Esophagus muscularis mucosa (tissue), 4 donors: ENCODE measurements at regions not wholly inside any gene's neighbourhood (a gene's known extent, or its start where the extent isn't known, plus 50 kb on each side); places are given as distances from the start of the nearest gene placed in this dataset.

ENCODE experiments used
- DNase-seq: peaks from one replicate; pipeline ENCODE4 v3.0.0-alpha.2; 2017; ENCODE audit errors: extremely low spot score
- H3K27ac ChIP-seq, 4 donors: fragments of 200-600 bp; sonication (generic); replicated peaks in 1 of 4; 1 replicate in 3 of 4; 2 replicates in 1 of 4; pipeline ENCODE4 v1.5.1; 2016 to 2019; ENCODE audit warnings: mild to moderate bottlenecking in 1 of 4
- H3K27me3 ChIP-seq, 4 donors: fragments of 200-600 bp; sonication (generic); one replicate each; pipeline versions ENCODE4 v1.5.1 to v1.6.0; 2016 to 2019
- H3K36me3 ChIP-seq, 4 donors: fragments of 200-600 bp; sonication (generic); one replicate each; pipeline ENCODE4 v1.5.1; 2016 to 2019
- H3K4me1 ChIP-seq, 4 donors: fragments of 200-600 bp; sonication (generic); one replicate each; pipeline ENCODE4 v1.5.1; 2016 to 2019
- H3K4me3 ChIP-seq, 4 donors: fragments of 200-600 bp; sonication (generic); 1 replicate in 2 of 4; 2 replicates in 2 of 4; pipeline ENCODE4 v1.5.1; 2016 to 2019; ENCODE audit warnings: mild to moderate bottlenecking in 4 of 4, moderate library complexity in 1 of 4
- H3K9me3 ChIP-seq, 4 donors: fragments of 200-600 bp; sonication (generic); 1 replicate in 3 of 4; 2 replicates in 1 of 4; pipeline ENCODE4 v1.5.1; 2016 to 2019
- EP300 ChIP-seq: sonication (generic); formaldehyde crosslinking; IDR thresholded peaks from one replicate; pipeline ENCODE4 v1.6.1; 2017; ENCODE audit warnings: antibody characterized with exemption
- POLR2A ChIP-seq: fragments of 450-650 bp; IDR thresholded peaks from one replicate; pipeline ENCODE4 v1.6.1; 2017; ENCODE audit warnings: antibody characterized with exemption, moderate library complexity, mild to moderate bottlenecking, low read depth
- POLR2AphosphoS5 ChIP-seq, 2 donors: sonication (generic); formaldehyde crosslinking; IDR thresholded peaks; one replicate each; pipeline ENCODE4 v1.6.1; 2017; ENCODE audit warnings: antibody characterized with exemption in 2 of 2
- WGBS: methylation state at CpG from one replicate; pipeline ENCODE4 v1.1.5; 2018; 5-methylcytosine and 5-hydroxymethylcytosine counted together
- intact Hi-C: fragments of 100-400 bp; cut with DNase I; formaldehyde crosslinking; loops from one replicate; pipeline ENCODE4 v1.15.1; 2023
- TF ChIP-seq, protein P1 (sequence below), 3 experiments: fragments of 200-600 bp in 2 of 3; fragments of 450-650 bp in 1 of 3; sonication (generic) in 2 of 3; IDR thresholded peaks; one replicate each; pipeline ENCODE4 v1.5.1; 2017 to 2019; ENCODE audit warnings: antibody characterized with exemption in 3 of 3, mild to moderate bottlenecking in 2 of 3, moderate library complexity in 1 of 3

DNA sequence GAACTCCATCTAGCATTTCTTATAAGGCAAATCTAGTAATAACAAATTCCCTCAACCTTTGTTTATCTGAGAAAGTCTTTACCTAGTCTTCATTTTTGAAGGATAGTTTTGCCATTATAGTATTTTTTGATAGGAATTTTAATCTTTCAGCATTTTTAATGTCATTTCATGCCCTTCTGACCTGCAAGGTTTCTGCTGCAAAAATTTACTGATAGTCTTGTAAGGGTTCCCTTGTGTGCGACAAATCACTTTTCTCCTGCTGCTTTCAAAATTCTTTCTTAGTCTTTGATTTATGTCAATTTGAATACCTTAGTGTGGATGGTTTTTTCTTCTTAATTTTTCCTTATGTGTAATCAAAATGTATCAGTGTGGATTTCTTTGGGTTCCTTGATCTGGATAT lies 297.5 kb upstream of the FAM78B start:
- no peak for TF ChIP-seq EP300
- TF ChIP-seq POLR2AphosphoS5 (IDR thresholded peaks at IDR 0.05), result no peak
- TF ChIP-seq POLR2A, result no peak
- TF ChIP-seq, protein P1, sequence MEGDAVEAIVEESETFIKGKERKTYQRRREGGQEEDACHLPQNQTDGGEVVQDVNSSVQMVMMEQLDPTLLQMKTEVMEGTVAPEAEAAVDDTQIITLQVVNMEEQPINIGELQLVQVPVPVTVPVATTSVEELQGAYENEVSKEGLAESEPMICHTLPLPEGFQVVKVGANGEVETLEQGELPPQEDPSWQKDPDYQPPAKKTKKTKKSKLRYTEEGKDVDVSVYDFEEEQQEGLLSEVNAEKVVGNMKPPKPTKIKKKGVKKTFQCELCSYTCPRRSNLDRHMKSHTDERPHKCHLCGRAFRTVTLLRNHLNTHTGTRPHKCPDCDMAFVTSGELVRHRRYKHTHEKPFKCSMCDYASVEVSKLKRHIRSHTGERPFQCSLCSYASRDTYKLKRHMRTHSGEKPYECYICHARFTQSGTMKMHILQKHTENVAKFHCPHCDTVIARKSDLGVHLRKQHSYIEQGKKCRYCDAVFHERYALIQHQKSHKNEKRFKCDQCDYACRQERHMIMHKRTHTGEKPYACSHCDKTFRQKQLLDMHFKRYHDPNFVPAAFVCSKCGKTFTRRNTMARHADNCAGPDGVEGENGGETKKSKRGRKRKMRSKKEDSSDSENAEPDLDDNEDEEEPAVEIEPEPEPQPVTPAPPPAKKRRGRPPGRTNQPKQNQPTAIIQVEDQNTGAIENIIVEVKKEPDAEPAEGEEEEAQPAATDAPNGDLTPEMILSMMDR (IDR thresholded peaks at IDR 0.05), result no peak

DNA sequence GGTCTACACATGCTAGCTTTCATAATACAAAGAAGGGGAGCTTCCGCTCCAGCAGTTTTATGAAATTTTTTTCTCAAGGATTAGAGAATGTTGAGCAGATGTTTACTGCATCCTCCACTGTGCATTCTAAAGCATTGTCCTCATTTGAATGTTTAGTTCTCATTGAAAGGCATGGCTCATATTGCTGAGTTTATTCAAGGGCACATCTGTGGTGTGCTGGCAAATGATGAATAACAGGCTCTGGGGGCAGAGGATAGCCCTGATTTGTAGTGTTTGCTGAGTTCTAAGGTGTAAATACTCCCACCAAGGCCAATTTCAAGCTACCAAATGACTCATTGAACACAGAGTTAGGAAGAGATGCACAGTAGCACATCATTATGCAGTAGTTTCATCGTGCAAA lies 303.2 kb upstream of the FAM78B start:
- WGBS, result 82% methylated on average over 2 of the region's 2 CpGs
- no peak overlapping the region for H3K4me3 ChIP-seq
- no peak for DNase-seq
- TF ChIP-seq POLR2A, result no peak
- no peak for TF ChIP-seq EP300
- TF ChIP-seq, protein P1 (IDR thresholded peaks at IDR 0.05), result no peak
- TF ChIP-seq POLR2AphosphoS5 (IDR thresholded peaks at IDR 0.05), result no peak
- no peaks in the 10 kb centered on the region for H3K36me3 ChIP-seq
- no peaks in the 10 kb centered on the region for H3K4me1 ChIP-seq
- intact Hi-C loops, result no loop called here
- peaks cover 0 to 8% (median 2%) of the 10 kb centered on the region in 4 donors for H3K9me3 ChIP-seq
- no peak overlapping the region for H3K27ac ChIP-seq
- H3K27me3 ChIP-seq, result peaks cover 0 to 24% (median 0%) of the 10 kb centered on the region in 4 donors

More for the DNA sequence above, 297.5 kb upstream of the FAM78B start:
- Histone ChIP-seq H3K4me1 (no peaks in the 10 kb centered on the region), H3K9me3 (peaks cover 0 to 17% (median 4%) of the 10 kb centered on the region in 4 donors), H3K27ac (no peak overlapping the region), H3K36me3 (no peaks in the 10 kb centered on the region), H3K27me3 (no peaks in the 10 kb centered on the region), H3K4me3 (no peak overlapping the region)
- 94% methylated on average over 1 of the region's 1 CpG for WGBS
- intact Hi-C loops, result no loop called here
- no peak for DNase-seq

- no peaks in the 10 kb centered on the region for H3K4me1 ChIP-seq
- no peak overlapping the region for H3K27ac ChIP-seq
- no peaks in the 10 kb centered on the region for H3K36me3 ChIP-seq
- 46% methylated on average over 2 of the region's 2 CpGs for WGBS
- TF ChIP-seq EP300 (no peak), POLR2A (no peak), POLR2AphosphoS5 (IDR thresholded peaks at IDR 0.05) (no peak)
- TF ChIP-seq, protein P1 (IDR thresholded peaks at IDR 0.05), result no peak
- H3K9me3 ChIP-seq, result peaks cover 0 to 4% (median 0%) of the 10 kb centered on the region in 4 donors
- H3K4me3 ChIP-seq, result no peak overlapping the region
- H3K27me3 ChIP-seq, result peaks cover 0 to 24% (median 0%) of the 10 kb centered on the region in 4 donors
- intact Hi-C loops, result no loop called here
- no peak for DNase-seq
These were observed 303.6 kb upstream of the FAM78B start for GRCh38 chr1:166470441-166470840.

DNA sequence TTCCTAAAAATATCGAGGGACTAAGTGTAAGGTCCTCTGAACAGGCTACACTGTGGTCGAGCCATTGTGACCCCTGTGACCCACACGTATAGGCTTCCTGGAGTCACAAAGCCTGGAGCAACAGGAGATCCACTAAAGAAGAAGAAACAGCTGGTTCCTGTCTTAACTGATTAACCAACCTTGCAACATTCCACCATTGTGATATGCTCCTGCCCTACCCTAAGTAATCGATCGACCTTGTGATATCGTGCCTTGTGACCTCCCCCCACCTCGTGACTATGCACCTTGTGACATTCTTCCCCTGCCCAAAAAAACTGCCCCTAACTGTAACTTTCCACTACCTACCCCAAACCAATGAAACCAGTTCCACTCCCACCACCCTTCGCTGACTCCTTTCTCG lies 304.6 kb upstream of the FAM78B start:
- Histone ChIP-seq H3K9me3 (no peaks in the 10 kb centered on the region), H3K4me3 (no peak overlapping the region), H3K36me3 (no peaks in the 10 kb centered on the region), H3K4me1 (no peaks in the 10 kb centered on the region), H3K27ac (no peak overlapping the region), H3K27me3 (peaks cover 0 to 24% (median 0%) of the 10 kb centered on the region in 4 donors)
- no peak for DNase-seq
- intact Hi-C loops, result no loop called here
- WGBS, result 65% methylated on average over 9 of the region's 9 CpGs
- TF ChIP-seq POLR2AphosphoS5 (IDR thresholded peaks at IDR 0.05) (no peak), POLR2A (no peak), EP300 (no peak)
- TF ChIP-seq, protein P1 (IDR thresholded peaks at IDR 0.05), result no peak

DNA sequence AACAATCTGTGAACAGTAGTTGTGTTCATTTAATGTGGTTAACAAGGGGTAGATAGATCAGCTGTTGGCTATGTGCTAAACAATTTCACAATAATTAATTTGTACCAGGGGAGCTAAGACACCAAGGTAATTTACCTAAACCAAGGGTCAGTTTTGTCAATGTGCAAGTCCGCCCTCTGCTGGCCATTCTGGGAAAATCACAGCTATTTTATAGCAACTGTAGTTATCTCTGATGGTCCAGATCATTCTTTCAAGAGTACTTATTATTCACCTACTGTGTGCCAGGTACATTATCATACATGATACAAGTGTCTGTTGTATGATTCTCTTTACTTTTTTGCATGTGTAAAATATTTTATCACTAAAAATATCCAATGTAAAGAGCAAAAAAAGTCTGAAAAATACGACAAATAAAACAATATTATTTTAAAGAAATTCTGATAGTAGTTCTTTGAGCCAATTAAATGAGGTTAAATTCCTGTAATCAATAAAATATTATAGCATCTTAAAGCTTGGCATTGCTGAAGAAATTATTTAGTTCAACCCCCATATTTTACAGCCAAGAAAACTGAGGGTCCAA lies 312.3 kb upstream of the FAM78B start:
- TF ChIP-seq POLR2AphosphoS5 (IDR thresholded peaks at IDR 0.05), result no peak
- TF ChIP-seq, protein P1 (IDR thresholded peaks at IDR 0.05), result peak; percentile 58 to 79 (median 76)
- H3K27me3 ChIP-seq, result peaks cover 0 to 1% (median 0%) of the 10 kb centered on the region in 4 donors
- DNase-seq, result no peak
- intact Hi-C loops, result loop anchor here (2.0 kb wide), 1 partner anchor 548 kb away; no protein-coding TSS in a partner anchor
- no peaks in the 10 kb centered on the region for H3K4me1 ChIP-seq
- H3K9me3 ChIP-seq, result no peaks in the 10 kb centered on the region
- 45% methylated on average over 2 of the region's 2 CpGs for WGBS
- no peak overlapping the region for H3K27ac ChIP-seq
- H3K4me3 ChIP-seq, result no peak overlapping the region
- no peaks in the 10 kb centered on the region for H3K36me3 ChIP-seq
